GM19238 (cell line): ENCODE measurements at regions not wholly inside any gene's neighbourhood (a gene's known extent, or its start where the extent isn't known, plus 50 kb on each side); places are given as distances from the start of the nearest gene placed in this dataset.

Experiments used
- DNase-seq: peaks from one replicate; pipeline ENCODE4 v3.0.0; 2011; ENCODE audit warnings: low spot score; ENCODE audit not compliant: insufficient read length

DNA sequence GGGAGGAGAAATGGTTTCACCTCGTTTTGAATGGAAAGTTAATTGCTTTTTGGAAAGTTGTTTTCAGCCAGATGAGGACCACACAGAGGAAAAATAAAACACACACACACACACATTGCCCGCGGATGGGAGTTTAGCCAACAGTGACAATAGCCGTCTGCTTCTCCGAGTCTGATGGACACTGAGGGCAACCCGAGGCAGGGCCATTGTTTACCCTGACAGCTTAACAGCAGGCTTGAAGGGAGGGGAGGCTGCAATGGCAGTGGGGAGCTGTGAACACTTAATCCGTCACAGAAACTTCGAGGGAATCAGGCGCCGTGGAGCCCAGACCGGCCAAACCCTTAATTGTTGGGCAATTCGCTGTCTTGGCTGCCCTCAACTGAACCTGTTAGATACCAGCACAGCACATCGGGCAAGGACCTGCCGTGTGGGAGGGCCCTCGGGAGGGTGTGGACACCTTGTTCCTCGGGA, 145.9 kb downstream of the ACKR3 start:
- no peak for DNase-seq

DNA sequence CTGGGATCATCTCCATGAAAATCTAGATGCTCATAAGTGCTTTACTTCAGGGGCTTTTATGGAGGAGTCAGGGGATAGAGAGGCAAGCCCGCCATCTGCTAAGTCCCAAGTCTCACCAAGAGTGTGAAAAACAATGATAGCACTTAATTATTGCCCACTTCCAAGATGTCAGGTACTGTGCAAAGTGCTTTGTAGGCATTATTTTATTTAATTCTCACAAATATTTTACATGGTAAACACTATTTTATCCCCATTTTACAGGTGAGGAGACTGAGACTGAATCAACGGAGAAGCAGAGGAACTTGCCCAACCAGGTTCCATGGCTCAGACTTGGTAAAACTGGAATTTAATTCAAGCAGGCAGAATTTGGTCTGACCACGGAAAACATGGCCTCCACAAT, 147.5 kb downstream of the ACKR3 start:
- no peak for DNase-seq

DNA sequence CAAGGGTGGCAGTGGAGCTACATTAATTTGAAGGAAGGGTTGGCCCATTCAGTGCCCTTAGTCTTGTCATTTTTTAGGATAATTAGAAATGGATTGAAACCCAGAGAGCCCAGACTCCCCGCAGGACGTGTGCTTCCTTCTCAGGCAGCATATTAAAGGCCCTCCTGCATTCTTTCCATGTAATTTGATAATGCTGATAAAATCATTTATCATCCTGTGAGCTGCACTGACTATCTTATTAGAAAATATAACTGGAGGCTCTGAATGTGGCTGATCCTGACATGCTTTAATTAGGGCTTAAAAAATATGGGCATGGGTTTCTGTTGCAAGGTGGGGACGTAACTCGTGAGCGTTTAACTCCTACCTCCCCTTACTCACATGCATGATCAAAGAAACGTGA, 148.1 kb downstream of the ACKR3 start:
- no peak for DNase-seq

DNA sequence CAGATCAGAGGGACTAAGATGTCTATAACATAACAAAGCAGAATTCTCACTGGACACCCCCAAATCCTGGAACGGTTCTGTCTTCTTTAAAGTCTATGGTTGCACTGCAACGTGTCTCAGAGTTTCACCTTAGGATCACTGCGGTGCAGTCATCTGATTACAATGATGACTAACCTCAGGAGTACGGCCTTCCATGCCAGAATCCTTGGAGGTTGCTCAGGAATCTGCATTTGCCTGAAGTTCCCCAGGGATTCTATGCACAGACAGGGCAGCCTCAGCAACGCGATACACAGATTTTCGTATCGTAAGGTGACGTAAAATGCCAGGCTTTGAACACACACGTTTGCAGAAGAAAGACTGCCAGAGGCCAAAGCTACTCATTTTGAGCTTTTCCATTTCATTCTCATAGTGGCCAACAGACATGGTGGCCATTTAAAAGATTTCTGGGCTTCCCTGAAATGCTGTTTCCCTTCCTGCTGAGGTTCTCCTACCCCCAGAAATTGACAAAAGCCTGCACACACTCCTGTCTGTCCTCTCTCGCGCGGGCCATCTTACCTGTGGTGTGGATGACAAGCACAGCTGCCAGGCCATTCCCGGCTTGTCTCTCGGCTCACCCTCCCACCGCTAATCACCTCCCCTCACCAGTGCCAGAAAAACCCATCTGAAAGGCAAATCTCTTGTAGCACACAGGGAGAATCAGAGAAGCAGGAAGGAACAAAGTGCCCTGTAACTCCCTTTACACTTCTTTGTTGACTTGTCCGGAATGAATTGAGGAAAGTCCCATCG, 148.8 kb downstream of the ACKR3 start:
- DNase-seq, result no peak

- no peak for DNase-seq
These were observed 149.6 kb downstream of the ACKR3 start for GRCh38 chr2:236719192-236719635.

GRCh38 chr2:236720974-236721540, 151.4 kb downstream of the ACKR3 start:
- no peak for DNase-seq

- no peak for DNase-seq
These were observed 154.6 kb downstream of the ACKR3 start for GRCh38 chr2:236724200-236724599.

GRCh38 chr2:236726701-236727450, 157.3 kb downstream of the ACKR3 start:
- no peak for DNase-seq

DNA sequence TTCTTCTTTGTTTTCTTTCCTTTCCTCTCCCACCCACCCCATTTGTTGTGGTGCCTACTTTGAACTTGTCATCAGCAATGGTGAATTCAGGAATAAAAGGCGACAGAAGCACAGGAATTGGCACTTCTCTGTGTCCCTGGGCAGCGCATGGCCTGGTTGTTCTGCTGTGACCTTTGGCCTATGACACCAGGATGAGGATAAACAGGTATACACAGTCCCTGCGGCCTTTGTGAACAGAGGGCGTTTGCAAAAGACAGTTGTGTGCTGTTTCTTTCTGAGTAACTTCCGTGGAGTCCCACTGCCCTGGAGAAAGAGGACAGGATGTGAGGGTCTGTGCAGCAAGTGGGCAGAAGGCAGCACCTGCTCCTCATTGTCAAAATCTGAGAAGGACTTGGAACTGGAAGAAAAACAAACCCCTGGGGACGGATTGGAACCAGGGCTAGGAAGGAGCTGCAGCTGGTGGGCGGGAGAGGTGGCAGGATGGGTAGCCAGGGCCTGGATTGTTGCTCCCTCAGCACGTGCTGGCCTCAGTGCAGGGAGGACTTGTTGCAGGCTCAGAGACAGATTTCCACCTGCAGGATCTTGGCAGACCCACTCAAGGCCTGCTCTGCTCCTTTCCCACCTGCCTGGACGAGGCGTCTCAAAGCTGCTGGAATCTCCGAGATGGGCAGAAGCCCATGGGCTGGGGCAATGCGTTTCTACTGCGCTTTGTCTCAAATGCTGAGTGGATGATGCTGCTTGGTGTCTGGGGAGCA, 159.5 kb downstream of the ACKR3 start:
- no peak for DNase-seq

GRCh38 chr2:236730393-236730792, 160.8 kb downstream of the ACKR3 start:
- DNase-seq, result no peak

GRCh38 chr2:236731767-236732580, 162.3 kb downstream of the ACKR3 start:
- no peak for DNase-seq

DNA sequence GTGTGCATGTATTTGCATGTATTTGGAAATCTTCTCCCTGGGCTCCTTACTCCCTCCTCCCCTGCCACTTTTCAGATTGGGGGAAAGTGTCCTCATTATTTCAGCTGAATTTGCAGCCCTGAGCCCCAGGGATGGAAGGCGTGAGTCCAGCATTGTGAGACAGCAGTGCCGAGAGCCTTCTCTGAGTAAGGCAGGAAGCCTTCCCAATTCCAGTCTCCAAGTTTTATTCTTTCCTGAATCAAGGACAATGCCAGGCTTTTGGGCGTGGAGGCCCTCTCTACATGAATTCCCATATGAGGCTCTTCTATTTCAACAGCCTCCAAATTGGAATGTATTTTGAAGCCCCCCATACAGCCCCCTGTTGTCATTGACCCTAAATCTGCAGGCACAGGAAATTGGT, 163.5 kb downstream of the ACKR3 start:
- no peak for DNase-seq

DNA sequence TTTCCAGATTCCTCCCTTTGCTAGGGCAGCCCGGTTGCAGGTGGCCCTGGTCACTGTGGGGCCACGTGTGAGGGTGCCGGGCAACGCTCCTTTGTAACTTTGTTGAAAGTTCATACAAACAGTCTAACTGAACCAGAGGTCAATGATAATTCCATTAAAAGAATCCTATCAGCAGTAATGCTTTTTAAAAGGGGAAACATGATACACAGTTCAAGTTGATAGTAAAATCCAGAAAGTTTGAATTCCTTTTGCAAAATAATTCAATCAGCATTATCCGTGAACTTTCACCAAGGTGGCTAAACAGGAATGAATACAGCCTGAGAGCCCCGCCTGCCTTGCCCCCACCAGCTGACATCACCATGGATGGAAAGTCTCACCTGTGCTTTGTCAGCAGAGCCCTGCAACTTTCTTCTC, 166.2 kb downstream of the ACKR3 start:
- no peak for DNase-seq

GRCh38 chr2:236738030-236738429, 168.4 kb downstream of the ACKR3 start:
- DNase-seq, result no peak

- DNase-seq, result no peak
These were observed 169.3 kb downstream of the ACKR3 start for GRCh38 chr2:236738896-236739295.

GRCh38 chr2:236739663-236740062, 170.0 kb downstream of the ACKR3 start:
- DNase-seq, result no peak

GRCh38 chr2:236740506-236740905, 170.9 kb downstream of the ACKR3 start:
- no peak for DNase-seq

GRCh38 chr2:236743039-236743920, 173.7 kb downstream of the ACKR3 start:
- no peak for DNase-seq

DNA sequence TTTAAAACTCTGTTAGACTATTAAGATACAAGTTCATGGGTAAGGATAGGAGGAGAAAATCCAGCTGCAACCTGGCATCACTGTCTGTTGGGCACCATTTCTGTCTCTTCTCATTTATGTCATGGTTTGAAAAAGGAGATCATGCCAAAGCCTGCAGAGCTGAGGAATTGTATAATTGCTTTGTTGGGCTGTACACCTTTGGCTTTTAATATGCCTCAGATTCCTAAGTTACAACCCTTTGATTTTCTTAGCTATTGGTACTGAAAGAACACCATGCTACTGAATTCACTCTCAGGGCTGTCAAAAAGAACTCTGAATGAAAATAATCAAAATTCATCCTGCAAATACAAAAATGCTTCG, 174.3 kb downstream of the ACKR3 start:
- DNase-seq, result no peak

DNA sequence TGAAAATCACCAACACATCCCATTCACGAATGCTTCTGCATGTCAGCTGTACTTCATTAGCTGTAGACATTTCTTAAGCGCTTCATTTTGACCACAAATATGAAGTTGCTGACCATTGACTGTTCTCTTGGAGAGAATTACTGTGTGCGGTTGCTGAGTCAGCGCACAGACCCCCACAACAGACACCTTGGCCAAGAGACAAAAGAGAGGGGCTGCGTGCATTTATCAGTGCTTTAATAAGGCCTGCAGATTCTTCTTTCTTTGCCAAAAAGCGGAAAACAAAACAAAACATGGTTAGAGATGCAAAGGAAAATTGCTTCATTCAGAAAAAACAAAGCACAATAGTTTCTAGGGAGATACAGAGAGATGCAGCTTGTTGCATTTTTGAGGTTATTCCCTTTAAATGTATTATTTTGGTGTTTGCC, 174.7 kb downstream of the ACKR3 start:
- DNase-seq, result no peak
